Fibroblast of lung (primary cell): ENCODE measurements at regions not wholly inside any gene's neighbourhood (a gene's known extent, or its start where the extent isn't known, plus 50 kb on each side); places are given as distances from the start of the nearest gene placed in this dataset.

Experiments used
- DNase-seq, 2 donors: peaks; one replicate each; pipeline versions ENCODE4 v3.0.0 to v3.0.0-alpha.2; 2010; ENCODE audit warnings: low read depth in 2 of 2
- H2AFZ ChIP-seq: 2 replicates; pipeline ENCODE4 v1.5.1; 2012; ENCODE audit warnings: low read length, control low read depth, inconsistent platforms
- H3K27ac ChIP-seq: 2 replicates; pipeline ENCODE4 v1.5.1; 2011; ENCODE audit warnings: low read length, control low read depth; ENCODE audit not compliant: insufficient read depth
- H3K27me3 ChIP-seq: 2 replicates; pipeline ENCODE4 v1.5.1; 2011; ENCODE audit warnings: mild to moderate bottlenecking, low read length; ENCODE audit not compliant: control insufficient read depth, insufficient read depth
- H3K36me3 ChIP-seq: 2 replicates; pipeline ENCODE4 v1.5.1; 2011; ENCODE audit warnings: low read length; ENCODE audit not compliant: control insufficient read depth, insufficient read depth
- H3K4me1 ChIP-seq: 2 replicates; pipeline ENCODE4 v1.5.1; 2011; ENCODE audit warnings: low read length; ENCODE audit not compliant: control insufficient read depth, insufficient read depth; ENCODE audit errors: extremely low read depth
- H3K4me2 ChIP-seq: 2 replicates; pipeline ENCODE4 v1.5.1; 2011; ENCODE audit warnings: low read length, control low read depth; ENCODE audit not compliant: insufficient read depth; ENCODE audit errors: extremely low read depth
- H3K4me3 ChIP-seq, 4 experiments: fragments of 200-600 bp in 1 of 4; sonication (generic) in 1 of 4; replicated peaks in 1 of 4; 2 replicates each; pipeline ENCODE4 v1.5.1; 2011 to 2016; ENCODE audit warnings: low read length in 4 of 4, low read depth in 3 of 4, mild to moderate bottlenecking in 3 of 4, control low read depth in 2 of 4, inconsistent platforms in 1 of 4, mixed read lengths in 1 of 4; ENCODE audit not compliant: insufficient read depth in 1 of 4; ENCODE audit errors: control extremely low read depth in 1 of 4
- H3K79me2 ChIP-seq: 2 replicates; pipeline ENCODE4 v1.5.1; 2012; ENCODE audit warnings: mild to moderate bottlenecking, low read length, inconsistent platforms; ENCODE audit not compliant: control insufficient read depth, insufficient read depth
- H3K9ac ChIP-seq: 2 replicates; pipeline ENCODE4 v1.5.1; 2011; ENCODE audit warnings: mild to moderate bottlenecking, low read length, control low read depth; ENCODE audit not compliant: insufficient read depth
- H3K9me3 ChIP-seq: 2 replicates; pipeline ENCODE4 v1.5.1; 2012; ENCODE audit warnings: low read depth, low read length; ENCODE audit not compliant: control insufficient read depth, insufficient read depth
- H4K20me1 ChIP-seq: 2 replicates; pipeline ENCODE4 v1.5.1; 2011; ENCODE audit warnings: low read length; ENCODE audit not compliant: control insufficient read depth, insufficient read depth; ENCODE audit errors: extremely low read depth
- EZH2 ChIP-seq: IDR thresholded peaks from 2 replicates; pipeline ENCODE4 v1.5.1; 2012; ENCODE audit warnings: low read length, control low read depth, mild to moderate bottlenecking; ENCODE audit errors: missing control alignments
- TF ChIP-seq, protein P1 (sequence below), 2 donors: IDR thresholded peaks in 1 of 2; conservative IDR thresholded peaks in 1 of 2; 1 replicate in 1 of 2; 2 replicates in 1 of 2; pipeline ENCODE4 v1.5.1; 2011 to 2012; ENCODE audit warnings: low read length in 2 of 2, control low read depth in 1 of 2, inconsistent platforms in 1 of 2, low read depth in 1 of 2, mild to moderate bottlenecking in 1 of 2

DNA sequence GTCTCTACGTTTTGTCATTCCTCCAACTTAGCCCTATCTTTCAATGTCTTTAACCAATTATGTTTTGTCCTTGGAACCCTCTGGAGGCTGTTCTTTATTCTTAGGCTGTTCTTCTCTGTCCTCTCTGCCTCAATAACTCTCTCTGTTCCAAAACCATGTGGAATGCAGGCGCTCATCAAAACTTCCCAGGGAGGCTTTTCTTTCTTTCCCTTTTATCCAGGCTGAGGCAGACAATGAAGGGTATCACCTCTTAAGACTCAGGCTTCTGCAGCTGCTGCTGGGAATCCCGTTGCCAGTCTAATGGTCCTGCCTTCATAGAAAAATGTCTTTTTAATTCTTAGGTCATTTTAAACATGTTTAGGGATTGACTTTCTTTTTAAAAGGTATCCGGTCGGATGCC is 544.7 kb downstream of the CDH26 start:
- DNase-seq: no peak
- Histone ChIP-seq H3K79me2 (no peaks in the 10 kb centered on the region), H3K27ac (no peak overlapping the region), H3K4me3 (no peak overlapping the region), H3K9ac (no peak overlapping the region), H2AFZ (no peak overlapping the region), H3K27me3 (no peaks in the 10 kb centered on the region), H4K20me1 (no peaks in the 10 kb centered on the region), H3K4me1 (no peaks in the 10 kb centered on the region), H3K4me2 (no peak overlapping the region), H3K36me3 (no peaks in the 10 kb centered on the region), H3K9me3 (no peaks in the 10 kb centered on the region)
- no peak for TF ChIP-seq EZH2
- TF ChIP-seq, protein P1, sequence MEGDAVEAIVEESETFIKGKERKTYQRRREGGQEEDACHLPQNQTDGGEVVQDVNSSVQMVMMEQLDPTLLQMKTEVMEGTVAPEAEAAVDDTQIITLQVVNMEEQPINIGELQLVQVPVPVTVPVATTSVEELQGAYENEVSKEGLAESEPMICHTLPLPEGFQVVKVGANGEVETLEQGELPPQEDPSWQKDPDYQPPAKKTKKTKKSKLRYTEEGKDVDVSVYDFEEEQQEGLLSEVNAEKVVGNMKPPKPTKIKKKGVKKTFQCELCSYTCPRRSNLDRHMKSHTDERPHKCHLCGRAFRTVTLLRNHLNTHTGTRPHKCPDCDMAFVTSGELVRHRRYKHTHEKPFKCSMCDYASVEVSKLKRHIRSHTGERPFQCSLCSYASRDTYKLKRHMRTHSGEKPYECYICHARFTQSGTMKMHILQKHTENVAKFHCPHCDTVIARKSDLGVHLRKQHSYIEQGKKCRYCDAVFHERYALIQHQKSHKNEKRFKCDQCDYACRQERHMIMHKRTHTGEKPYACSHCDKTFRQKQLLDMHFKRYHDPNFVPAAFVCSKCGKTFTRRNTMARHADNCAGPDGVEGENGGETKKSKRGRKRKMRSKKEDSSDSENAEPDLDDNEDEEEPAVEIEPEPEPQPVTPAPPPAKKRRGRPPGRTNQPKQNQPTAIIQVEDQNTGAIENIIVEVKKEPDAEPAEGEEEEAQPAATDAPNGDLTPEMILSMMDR (conservative IDR thresholded peaks at IDR 0.05 in 1 of 2, IDR thresholded peaks at IDR 0.05 in 1 of 2; ENCODE audit: low read depth in 1 of 2, low read length in 2 of 2): no peak

DNA sequence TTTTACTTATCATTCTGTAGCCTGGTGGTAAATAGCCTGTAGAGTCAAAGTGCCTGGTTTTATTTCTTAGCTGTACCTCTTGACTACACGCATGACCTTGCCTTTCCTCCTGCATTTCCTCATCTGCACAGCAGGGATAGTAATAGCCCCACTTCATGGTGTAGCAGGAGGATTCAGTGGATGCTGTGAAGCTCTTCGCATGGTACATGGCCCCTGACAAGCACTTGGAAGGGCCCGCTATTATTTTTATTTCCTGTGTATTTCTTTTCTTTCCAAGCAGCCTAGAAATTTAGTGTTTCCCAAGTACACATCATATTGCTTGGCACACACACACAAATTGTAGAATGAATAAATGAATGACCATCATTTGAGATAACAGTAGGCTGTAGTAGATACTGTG is 547.2 kb downstream of the CDH26 start:
- Histone ChIP-seq H4K20me1 (no peaks in the 10 kb centered on the region), H3K9ac (no peak overlapping the region), H3K27me3 (no peaks in the 10 kb centered on the region), H3K9me3 (no peaks in the 10 kb centered on the region), H3K4me3 (no peak overlapping the region), H3K27ac (no peak overlapping the region), H3K4me2 (no peak overlapping the region), H3K36me3 (no peaks in the 10 kb centered on the region), H3K4me1 (no peaks in the 10 kb centered on the region), H2AFZ (no peak overlapping the region), H3K79me2 (no peaks in the 10 kb centered on the region)
- no peak for DNase-seq
- TF ChIP-seq EZH2: no peak
- TF ChIP-seq, protein P1 (conservative IDR thresholded peaks at IDR 0.05 in 1 of 2, IDR thresholded peaks at IDR 0.05 in 1 of 2; ENCODE audit: low read depth in 1 of 2, low read length in 2 of 2): no peak

DNA sequence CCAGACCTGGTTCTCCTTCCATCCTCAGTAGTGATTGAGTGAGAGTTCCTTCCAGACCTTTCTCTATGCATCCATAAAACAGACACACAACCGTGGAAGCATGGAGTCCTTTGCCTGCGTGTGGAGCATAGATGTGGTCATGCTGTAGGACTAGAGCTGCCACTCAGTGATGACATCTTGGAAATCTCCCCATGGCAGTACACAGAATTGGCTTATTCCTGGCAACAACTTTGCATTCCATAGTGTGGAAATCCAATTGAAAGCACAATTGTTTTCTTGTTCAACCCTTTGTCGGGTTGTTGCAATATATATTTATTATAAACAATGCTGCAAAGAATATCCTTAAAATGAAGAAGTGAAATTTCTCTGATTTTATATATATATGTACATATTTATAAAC is 547.8 kb downstream of the CDH26 start:
- Histone ChIP-seq H3K36me3 (no peaks in the 10 kb centered on the region), H3K4me1 (no peaks in the 10 kb centered on the region), H4K20me1 (no peaks in the 10 kb centered on the region), H3K4me2 (no peak overlapping the region), H2AFZ (no peak overlapping the region), H3K9me3 (no peaks in the 10 kb centered on the region), H3K27ac (no peak overlapping the region), H3K27me3 (no peaks in the 10 kb centered on the region), H3K4me3 (no peak overlapping the region), H3K9ac (no peak overlapping the region), H3K79me2 (no peaks in the 10 kb centered on the region)
- no peak for DNase-seq
- no peak for TF ChIP-seq EZH2
- TF ChIP-seq, protein P1 (conservative IDR thresholded peaks at IDR 0.05 in 1 of 2, IDR thresholded peaks at IDR 0.05 in 1 of 2; ENCODE audit: low read depth in 1 of 2, low read length in 2 of 2): no peak
